Activated CD4-positive, alpha-beta T cell treated with anti-CD3 and anti-CD28 coated beads, Interleukin-2, amount 10 ng/mL, durations not matched to agents 24 days and 14 days (primary cell): ENCODE measurements at regions not wholly inside any gene's neighbourhood (a gene's known extent, or its start where the extent isn't known, plus 50 kb on each side); places are given as distances from the start of the nearest gene placed in this dataset.

ENCODE experiments used
- DNase-seq: peaks from one replicate; pipeline ENCODE4 v3.0.0; 2022
- H3K27ac Mint-ChIP-seq: one replicate; pipeline ENCODE4 v1.8.0; 2022; ENCODE audit warnings: mild to moderate bottlenecking, mixed read lengths
- H3K27me3 Mint-ChIP-seq: one replicate; pipeline ENCODE4 v1.8.0; 2022; ENCODE audit warnings: mixed read lengths
- H3K36me3 Mint-ChIP-seq: one replicate; pipeline ENCODE4 v1.8.0; 2022; ENCODE audit warnings: low read depth, mild to moderate bottlenecking, mixed read lengths
- H3K4me1 Mint-ChIP-seq: one replicate; pipeline ENCODE4 v1.8.0; 2021; ENCODE audit warnings: mixed read lengths
- H3K4me3 Mint-ChIP-seq: one replicate; pipeline ENCODE4 v1.8.0; 2022; ENCODE audit warnings: mild to moderate bottlenecking, moderate library complexity, mixed read lengths
- H3K9me3 Mint-ChIP-seq: one replicate; pipeline ENCODE4 v1.8.0; 2021; ENCODE audit warnings: mixed read lengths
- intact Hi-C: fragments of 100-400 bp; cut with micrococcal nuclease; formaldehyde crosslinking; loops from one replicate; pipeline ENCODE4 v1.15.1; 2023

DNA sequence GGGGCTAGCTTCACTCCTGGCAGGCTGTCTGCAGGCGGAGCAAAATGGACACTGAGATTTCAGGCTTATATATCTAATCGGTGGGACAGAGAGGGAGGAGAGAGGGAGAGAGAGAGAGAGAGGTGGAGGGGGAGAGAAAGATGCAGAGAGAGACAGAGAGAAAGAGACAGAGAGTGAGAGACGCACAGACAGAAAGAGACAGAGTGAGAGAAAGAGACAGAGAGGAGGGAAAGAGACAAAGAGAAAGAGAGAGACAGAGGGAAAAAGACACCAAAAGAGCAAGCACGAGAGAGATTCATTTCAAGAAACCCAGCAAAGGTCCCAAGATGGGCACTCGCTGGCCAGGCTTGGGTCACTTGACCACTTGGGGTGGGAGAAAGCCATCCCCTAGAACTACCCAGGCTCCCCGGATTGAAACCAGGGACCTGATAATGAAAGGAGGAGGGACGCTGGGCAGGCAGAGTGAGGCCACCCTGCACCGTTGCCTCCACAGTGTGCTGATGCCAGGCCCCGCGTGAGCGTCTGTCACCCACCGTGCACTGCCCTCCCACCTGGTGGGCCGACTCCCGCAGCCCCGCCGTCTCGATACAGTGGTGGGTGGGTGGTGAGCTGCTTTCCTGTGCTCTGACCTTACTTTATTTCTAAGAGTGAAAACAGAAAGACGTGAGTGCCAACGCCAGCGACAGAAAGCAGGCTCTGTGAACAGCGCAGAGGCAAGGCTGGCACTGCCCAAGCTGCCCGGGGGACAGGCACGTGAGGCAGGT, 67.9 kb upstream of the SLCO4A1 start:
- peaks cover 22% of the 10 kb centered on the region for H3K27me3 Mint-ChIP-seq
- DNase-seq = no peak
- H3K4me1 Mint-ChIP-seq = no peaks in the 10 kb centered on the region
- H3K27ac Mint-ChIP-seq = no peak overlapping the region
- H3K4me3 Mint-ChIP-seq = no peak overlapping the region
- intact Hi-C loops = no loop called here
- H3K36me3 Mint-ChIP-seq = no peaks in the 10 kb centered on the region
- no peaks in the 10 kb centered on the region for H3K9me3 Mint-ChIP-seq

DNA sequence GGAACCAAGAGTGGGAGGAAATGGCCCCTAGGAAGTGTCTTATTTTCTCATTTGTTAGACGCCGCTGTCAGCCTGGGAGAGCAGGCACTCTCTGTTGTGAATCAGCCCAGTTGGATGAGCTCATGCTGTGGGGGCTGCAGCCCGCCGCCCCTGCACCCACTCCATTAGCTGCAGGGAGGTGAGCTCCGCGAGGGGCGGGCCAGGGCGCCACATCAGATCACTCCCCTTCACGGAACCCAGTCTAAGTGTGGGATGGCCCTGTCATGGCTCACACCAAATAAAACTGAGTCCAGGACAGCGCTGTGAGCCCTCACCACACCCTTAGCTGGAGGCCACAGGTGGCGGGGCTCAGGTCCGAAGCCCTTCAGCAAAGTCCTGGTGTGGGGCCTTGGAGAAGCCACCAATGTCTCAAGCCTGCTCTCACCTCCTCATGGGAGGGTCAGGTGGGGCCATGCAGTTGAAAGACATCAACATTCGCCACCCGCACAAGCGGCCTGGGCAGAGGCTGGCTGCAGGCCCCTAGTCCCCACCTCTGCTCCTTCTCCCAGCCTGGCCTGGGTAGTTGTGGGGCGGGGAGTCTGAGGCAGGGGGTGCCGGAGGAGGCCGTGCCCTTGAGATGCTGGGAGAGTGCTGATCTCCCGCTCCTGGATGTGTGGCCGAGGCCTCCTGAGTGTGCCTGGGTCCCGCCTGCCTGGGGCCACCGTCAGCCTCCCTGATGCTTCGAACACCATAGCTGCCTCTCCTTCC, 66.2 kb upstream of the SLCO4A1 start:
- DNase-seq = no peak
- no peaks in the 10 kb centered on the region for H3K36me3 Mint-ChIP-seq
- H3K4me1 Mint-ChIP-seq = no peaks in the 10 kb centered on the region
- H3K4me3 Mint-ChIP-seq = no peak overlapping the region
- intact Hi-C loops = no loop called here
- no peak overlapping the region for H3K27ac Mint-ChIP-seq
- H3K27me3 Mint-ChIP-seq = peaks cover 25% of the 10 kb centered on the region
- H3K9me3 Mint-ChIP-seq = no peaks in the 10 kb centered on the region

DNA sequence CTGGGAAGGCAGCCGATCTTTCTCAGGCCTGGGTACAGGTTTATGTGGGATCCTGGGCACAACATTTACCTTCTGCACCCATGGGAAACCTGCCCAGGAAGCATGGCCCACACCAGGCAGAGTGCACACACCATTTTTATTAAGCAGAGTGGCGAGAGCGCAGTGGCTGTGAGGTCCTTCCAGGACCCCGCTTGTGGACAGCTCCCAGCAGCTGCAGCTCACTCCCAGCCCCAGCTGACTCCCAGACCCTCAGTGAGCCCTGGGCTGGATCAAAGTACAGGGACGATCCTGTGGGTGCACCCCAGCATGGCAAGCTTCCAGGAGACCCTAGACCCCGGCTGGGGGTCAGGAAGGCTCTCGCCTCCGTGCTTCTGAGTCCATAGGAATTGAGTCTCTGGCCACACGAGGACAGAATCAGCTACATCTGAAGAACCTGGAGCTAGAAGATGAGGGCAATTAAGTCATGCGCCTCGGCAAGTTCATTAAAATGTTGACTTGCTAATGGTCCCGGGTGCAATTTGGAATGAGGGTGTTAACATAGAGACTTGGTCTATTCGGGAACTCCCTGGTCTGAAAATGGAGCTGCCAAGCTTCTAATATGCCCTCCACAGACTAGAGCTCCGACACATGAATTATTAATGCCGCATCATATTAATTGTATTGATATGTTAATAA, 65.4 kb upstream of the SLCO4A1 start:
- no peaks in the 10 kb centered on the region for H3K4me1 Mint-ChIP-seq
- no peak overlapping the region for H3K27ac Mint-ChIP-seq
- H3K27me3 Mint-ChIP-seq = peaks cover 27% of the 10 kb centered on the region
- no peaks in the 10 kb centered on the region for H3K9me3 Mint-ChIP-seq
- intact Hi-C loops = no loop called here
- DNase-seq = no peak
- no peak overlapping the region for H3K4me3 Mint-ChIP-seq
- H3K36me3 Mint-ChIP-seq = no peaks in the 10 kb centered on the region

DNA sequence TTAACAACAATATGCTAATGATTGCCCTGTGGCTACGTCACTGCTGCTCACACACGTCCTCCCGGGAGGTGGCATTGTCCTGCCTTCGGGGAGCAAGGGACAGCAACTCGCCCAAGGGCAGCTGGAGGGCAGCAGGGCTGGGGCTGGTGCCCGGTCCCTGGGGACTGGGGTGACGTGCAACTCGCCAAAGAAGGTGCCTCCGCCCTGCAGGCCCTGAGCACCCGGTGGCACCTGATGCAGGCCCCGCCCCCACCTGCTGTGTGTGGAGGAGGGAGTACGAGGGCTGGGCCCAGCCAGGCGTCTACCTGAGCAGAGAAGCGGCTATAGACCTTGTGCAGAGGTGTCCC, 64.8 kb upstream of the SLCO4A1 start:
- Mint-ChIP-seq H3K36me3 (no peaks in the 10 kb centered on the region), H3K27me3 (peaks cover 27% of the 10 kb centered on the region), H3K27ac (no peak overlapping the region), H3K9me3 (no peaks in the 10 kb centered on the region), H3K4me3 (no peak overlapping the region), H3K4me1 (no peaks in the 10 kb centered on the region)
- intact Hi-C loops = no loop called here
- no peak for DNase-seq

DNA sequence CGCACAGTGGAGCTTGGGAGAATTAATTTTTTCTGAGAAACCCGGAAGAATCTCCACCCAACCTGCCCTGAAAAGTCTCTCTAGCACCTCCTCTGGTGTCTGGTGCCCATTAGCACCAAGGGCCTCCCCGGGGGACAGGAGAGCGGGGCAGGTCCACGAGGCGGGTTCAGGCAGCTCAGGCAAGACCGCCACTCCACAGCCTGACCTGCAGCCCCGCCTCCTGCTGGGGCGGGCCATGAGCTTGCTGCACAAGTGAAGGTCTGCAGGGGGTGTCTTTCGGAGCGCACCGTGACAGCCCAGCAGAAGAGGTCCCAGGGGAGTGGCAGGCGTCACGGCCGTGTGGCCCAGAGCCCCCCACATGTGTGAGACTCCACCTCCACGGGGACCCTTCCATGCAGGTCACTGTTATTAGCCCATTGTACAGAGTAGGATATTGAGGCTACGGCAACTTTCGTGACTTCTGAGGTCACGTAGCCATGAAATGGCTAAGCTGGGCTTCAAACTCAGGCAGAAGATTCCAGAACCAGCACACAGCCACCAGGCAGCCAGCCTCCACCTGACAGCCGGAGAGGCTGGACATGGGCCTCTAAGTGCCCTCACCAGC, 63.9 kb upstream of the SLCO4A1 start:
- no peaks in the 10 kb centered on the region for H3K36me3 Mint-ChIP-seq
- H3K4me1 Mint-ChIP-seq = no peaks in the 10 kb centered on the region
- no peak overlapping the region for H3K27ac Mint-ChIP-seq
- DNase-seq = no peak
- H3K4me3 Mint-ChIP-seq = no peak overlapping the region
- no peaks in the 10 kb centered on the region for H3K9me3 Mint-ChIP-seq
- H3K27me3 Mint-ChIP-seq = peaks cover 33% of the 10 kb centered on the region
- intact Hi-C loops = no loop called here

DNA sequence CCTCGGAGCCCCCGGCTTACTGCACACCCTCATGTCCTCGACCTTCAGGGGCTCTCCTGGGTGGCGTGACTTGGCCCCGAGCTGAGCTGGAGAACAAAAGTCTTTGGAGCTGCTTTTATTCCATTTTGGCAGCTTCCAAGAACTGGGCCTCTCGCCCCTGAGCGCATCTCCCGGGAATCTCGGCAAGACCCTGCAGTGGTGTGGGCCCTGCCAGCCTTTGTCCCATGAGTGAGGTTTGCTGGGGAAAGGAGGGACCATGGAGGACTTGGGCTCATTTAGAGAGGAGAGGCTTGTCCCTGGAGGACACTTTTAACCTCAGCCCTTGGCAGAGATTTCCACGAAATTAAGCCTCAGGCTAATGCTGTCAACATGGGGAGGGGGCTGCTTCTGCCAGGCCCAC, 62.3 kb upstream of the SLCO4A1 start:
- H3K27ac Mint-ChIP-seq = no peak overlapping the region
- H3K9me3 Mint-ChIP-seq = no peaks in the 10 kb centered on the region
- no peak for DNase-seq
- no peak overlapping the region for H3K4me3 Mint-ChIP-seq
- no peaks in the 10 kb centered on the region for H3K36me3 Mint-ChIP-seq
- H3K4me1 Mint-ChIP-seq = peaks cover 1% of the 10 kb centered on the region
- intact Hi-C loops = no loop called here
- H3K27me3 Mint-ChIP-seq = peaks cover 27% of the 10 kb centered on the region

DNA sequence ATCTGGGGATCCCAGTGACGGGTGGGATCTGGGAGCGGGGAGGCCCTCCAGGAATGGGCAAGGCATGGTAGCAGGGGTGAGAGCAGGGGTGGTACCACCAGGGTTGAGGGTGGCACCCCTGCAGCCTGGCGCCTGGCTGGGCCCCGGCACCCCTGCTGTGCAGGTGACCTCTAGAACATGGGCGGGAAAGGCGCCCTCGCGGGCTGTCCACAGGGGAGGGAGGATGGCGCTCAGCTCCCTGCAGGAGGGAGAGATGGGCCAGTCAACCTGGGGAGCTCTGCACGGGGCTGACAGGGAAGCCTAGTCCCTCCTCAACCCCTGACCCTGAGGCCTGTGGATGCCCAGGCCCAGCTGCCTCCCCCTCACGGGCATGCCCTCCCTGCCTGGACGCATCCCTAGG, 61.6 kb upstream of the SLCO4A1 start:
- H3K36me3 Mint-ChIP-seq = no peaks in the 10 kb centered on the region
- peaks cover 4% of the 10 kb centered on the region for H3K4me1 Mint-ChIP-seq
- no peak for DNase-seq
- intact Hi-C loops = no loop called here
- H3K4me3 Mint-ChIP-seq = no peak overlapping the region
- no peaks in the 10 kb centered on the region for H3K9me3 Mint-ChIP-seq
- H3K27me3 Mint-ChIP-seq = peaks cover 27% of the 10 kb centered on the region
- no peak overlapping the region for H3K27ac Mint-ChIP-seq

DNA sequence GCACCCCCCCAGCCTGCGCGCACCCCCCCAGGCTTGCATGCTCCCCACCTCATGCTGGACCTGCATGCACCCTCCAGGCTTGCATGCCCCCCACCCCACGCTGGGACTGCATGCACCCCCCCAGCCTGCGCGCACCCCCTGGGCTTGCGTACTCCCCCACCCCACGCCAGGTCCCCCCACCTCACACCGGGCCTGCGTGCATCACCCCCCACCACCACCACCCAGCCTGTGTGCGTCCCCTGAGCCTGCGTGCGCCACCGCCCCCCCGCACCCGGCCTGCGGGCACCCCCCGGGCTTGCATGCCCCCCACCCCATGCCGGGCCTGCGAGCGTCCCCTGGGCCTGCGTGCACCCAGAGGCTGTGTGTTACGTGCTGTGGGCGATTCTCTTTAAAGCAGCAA, 61.0 kb upstream of the SLCO4A1 start:
- peaks cover 4% of the 10 kb centered on the region for H3K4me1 Mint-ChIP-seq
- H3K4me3 Mint-ChIP-seq = no peak overlapping the region
- peaks cover 27% of the 10 kb centered on the region for H3K27me3 Mint-ChIP-seq
- no peaks in the 10 kb centered on the region for H3K9me3 Mint-ChIP-seq
- no peak for DNase-seq
- H3K27ac Mint-ChIP-seq = no peak overlapping the region
- intact Hi-C loops = no loop called here
- no peaks in the 10 kb centered on the region for H3K36me3 Mint-ChIP-seq

DNA sequence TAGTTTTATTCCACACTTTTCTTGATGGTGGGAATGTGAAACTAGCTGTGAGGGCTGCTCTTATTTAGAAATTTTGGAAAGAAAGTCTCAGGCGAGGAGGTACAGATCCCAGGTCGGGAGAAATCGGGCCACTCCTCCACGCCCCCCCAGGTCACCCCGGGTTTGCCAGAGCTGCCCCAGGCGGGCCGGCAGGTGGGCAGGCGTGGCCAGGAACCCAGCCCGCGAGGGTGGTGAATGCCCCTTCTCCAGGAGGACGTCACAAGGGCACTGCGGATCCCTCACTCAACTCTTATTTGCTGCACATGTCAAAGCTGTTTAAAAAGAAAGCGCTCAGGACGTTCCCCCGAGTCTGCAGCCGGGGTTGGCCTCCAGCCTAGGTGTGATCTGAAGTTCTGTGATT, 60.5 kb upstream of the SLCO4A1 start:
- Mint-ChIP-seq H3K27ac (no peak overlapping the region), H3K36me3 (no peaks in the 10 kb centered on the region), H3K9me3 (no peaks in the 10 kb centered on the region), H3K4me1 (peaks cover 4% of the 10 kb centered on the region), H3K27me3 (peaks cover 27% of the 10 kb centered on the region), H3K4me3 (no peak overlapping the region)
- intact Hi-C loops = no loop called here
- DNase-seq = no peak

DNA sequence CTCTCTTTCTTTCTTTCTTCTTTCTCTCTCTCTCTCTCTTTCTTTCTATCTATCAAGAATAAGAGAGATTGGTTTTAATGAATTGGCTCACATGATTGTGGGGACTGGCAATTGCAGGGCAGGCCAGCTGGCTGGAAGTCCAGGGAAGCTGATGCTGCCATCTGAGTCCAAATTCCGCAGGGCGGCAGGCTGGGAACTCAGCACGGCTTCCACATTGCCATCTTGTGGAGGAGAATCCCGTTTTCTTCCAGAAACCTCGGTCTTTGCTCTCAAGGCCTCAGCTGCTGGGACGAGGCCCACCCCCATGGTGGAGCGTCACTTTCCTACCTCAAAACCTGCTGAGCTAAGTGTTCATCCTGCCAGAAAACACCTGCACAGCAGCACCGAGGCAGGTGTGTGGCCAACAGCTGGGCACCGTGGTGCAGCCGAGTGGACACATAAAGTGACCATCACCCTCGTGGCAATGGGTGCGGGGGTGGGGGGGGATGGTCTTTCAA, 58.8 kb upstream of the SLCO4A1 start:
- no peak overlapping the region for H3K27ac Mint-ChIP-seq
- no peak overlapping the region for H3K4me3 Mint-ChIP-seq

DNA sequence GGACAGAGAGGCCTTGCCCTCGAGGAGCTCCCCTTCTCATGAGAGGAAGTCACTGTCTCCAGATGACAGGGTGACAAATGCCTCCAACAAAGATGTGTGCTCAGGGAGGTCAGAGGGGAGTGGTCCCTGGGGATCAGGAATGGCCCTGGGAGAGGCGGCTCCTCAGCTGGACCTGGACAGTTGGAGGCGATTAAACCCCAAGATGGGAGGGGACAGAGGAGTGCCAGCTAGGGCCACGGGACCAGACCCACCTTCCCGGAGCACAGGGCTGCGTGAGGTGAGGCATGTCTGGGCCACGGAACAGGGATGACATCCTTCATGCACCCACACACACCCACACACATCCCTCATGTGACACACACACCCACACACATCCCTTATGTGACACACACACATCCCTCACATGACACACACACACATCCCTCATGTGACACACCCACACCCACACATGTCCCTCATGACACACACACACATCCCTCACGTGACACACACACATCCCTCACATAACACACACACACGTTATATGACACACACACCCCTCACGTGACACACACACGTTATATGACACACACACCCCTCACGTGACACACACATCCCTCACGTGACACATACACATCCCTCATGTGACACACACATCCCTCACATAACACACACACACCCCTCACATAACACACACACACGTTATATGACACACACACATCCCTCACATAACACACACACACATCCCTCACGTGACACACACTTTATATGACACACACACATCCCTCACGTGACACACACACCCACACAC, 57.4 kb upstream of the SLCO4A1 start:
- H3K9me3 Mint-ChIP-seq = no peaks in the 10 kb centered on the region
- peak overlapping the region; percentile 21 for H3K27ac Mint-ChIP-seq
- H3K27me3 Mint-ChIP-seq = peaks cover 16% of the 10 kb centered on the region
- no peaks in the 10 kb centered on the region for H3K36me3 Mint-ChIP-seq
- intact Hi-C loops = no loop called here
- peaks cover 4% of the 10 kb centered on the region for H3K4me1 Mint-ChIP-seq
- H3K4me3 Mint-ChIP-seq = no peak overlapping the region
- no peak for DNase-seq

More for the DNA sequence above, 58.8 kb upstream of the SLCO4A1 start:
- Mint-ChIP-seq H3K9me3 (no peaks in the 10 kb centered on the region), H3K36me3 (no peaks in the 10 kb centered on the region), H3K4me1 (peaks cover 4% of the 10 kb centered on the region), H3K27me3 (peaks cover 27% of the 10 kb centered on the region)
- no peak for DNase-seq
- intact Hi-C loops = no loop called here

DNA sequence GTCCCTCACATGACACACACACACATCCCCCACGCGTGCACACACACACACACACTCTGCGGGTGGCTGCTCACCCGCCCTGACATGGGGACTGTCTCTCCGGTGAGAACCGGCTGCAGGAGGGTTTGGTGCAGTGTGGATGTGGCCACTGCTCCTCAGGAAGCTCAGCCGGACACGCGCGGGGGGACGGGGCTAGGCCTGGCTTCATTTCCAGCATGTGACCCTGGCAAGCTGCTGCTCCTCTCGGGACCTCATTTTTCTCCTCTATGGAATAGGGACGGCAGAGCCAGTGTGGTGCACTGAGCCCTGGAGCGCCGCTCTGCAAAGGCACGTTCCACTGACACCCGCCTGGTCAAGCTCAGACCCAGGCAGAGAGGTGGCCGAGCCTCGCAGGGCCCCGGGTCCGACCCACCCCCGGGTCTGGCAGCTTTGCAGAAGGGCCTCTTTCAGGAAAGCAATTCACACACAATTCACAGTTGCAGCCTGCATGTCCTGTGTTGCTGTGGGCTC, 56.8 kb upstream of the SLCO4A1 start:
- Mint-ChIP-seq H3K4me3 (no peak overlapping the region), H3K27ac (peak overlapping the region; percentile 21), H3K27me3 (peaks cover 15% of the 10 kb centered on the region), H3K36me3 (no peaks in the 10 kb centered on the region), H3K9me3 (no peaks in the 10 kb centered on the region), H3K4me1 (peaks cover 4% of the 10 kb centered on the region)
- intact Hi-C loops = no loop called here
- no peak for DNase-seq

DNA sequence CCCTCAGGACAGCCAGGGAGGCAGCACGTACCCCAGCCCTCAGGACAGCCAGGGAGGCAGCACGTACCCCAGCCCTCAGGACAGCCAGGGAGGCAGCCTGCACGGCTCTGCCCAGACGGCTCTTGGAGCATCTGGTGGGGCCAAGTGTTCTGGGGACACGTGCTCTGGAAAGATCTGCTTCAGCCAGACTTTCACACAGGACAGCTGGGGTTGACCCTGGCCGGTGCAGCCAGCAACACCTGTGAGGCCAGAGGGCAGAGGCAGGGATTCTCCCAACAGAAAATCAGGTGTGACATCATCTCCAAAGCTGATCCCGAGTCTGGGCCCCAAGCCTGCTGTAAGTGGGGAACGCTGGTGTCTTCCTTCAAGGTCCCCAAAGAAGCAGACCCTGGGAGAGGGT, 55.5 kb upstream of the SLCO4A1 start:
- no peak overlapping the region for H3K4me3 Mint-ChIP-seq
- H3K27me3 Mint-ChIP-seq = peaks cover 13% of the 10 kb centered on the region
- no peak overlapping the region for H3K27ac Mint-ChIP-seq
- DNase-seq = no peak
- intact Hi-C loops = no loop called here
- H3K36me3 Mint-ChIP-seq = no peaks in the 10 kb centered on the region
- H3K9me3 Mint-ChIP-seq = no peaks in the 10 kb centered on the region
- peaks cover 4% of the 10 kb centered on the region for H3K4me1 Mint-ChIP-seq
